ENCODE measurements at regions not wholly inside any gene's neighbourhood (a gene's known extent, or its start where the extent isn't known, plus 50 kb on each side); places are given as distances from the start of the nearest gene placed in this dataset.

- TF ChIP-seq, protein P1, sequence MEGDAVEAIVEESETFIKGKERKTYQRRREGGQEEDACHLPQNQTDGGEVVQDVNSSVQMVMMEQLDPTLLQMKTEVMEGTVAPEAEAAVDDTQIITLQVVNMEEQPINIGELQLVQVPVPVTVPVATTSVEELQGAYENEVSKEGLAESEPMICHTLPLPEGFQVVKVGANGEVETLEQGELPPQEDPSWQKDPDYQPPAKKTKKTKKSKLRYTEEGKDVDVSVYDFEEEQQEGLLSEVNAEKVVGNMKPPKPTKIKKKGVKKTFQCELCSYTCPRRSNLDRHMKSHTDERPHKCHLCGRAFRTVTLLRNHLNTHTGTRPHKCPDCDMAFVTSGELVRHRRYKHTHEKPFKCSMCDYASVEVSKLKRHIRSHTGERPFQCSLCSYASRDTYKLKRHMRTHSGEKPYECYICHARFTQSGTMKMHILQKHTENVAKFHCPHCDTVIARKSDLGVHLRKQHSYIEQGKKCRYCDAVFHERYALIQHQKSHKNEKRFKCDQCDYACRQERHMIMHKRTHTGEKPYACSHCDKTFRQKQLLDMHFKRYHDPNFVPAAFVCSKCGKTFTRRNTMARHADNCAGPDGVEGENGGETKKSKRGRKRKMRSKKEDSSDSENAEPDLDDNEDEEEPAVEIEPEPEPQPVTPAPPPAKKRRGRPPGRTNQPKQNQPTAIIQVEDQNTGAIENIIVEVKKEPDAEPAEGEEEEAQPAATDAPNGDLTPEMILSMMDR (IDR thresholded peaks at IDR 0.05; ENCODE audit: low read length), result no peak
- no peak for TF ChIP-seq EZH2 (optimal IDR thresholded peaks at IDR 0.05; ENCODE audit: low read depth, low read length)
- TF ChIP-seq EZH2phosphoT487 (IDR thresholded peaks at IDR 0.05; ENCODE audit: low read length), result no peak
Observed at GRCh38 chr7:115350764-115351163, 428.9 kb downstream of the MDFIC start.
